ENCODE measurements at regions not wholly inside any gene's neighbourhood (a gene's known extent, or its start where the extent isn't known, plus 50 kb on each side); places are given as distances from the start of the nearest gene placed in this dataset.

DNA sequence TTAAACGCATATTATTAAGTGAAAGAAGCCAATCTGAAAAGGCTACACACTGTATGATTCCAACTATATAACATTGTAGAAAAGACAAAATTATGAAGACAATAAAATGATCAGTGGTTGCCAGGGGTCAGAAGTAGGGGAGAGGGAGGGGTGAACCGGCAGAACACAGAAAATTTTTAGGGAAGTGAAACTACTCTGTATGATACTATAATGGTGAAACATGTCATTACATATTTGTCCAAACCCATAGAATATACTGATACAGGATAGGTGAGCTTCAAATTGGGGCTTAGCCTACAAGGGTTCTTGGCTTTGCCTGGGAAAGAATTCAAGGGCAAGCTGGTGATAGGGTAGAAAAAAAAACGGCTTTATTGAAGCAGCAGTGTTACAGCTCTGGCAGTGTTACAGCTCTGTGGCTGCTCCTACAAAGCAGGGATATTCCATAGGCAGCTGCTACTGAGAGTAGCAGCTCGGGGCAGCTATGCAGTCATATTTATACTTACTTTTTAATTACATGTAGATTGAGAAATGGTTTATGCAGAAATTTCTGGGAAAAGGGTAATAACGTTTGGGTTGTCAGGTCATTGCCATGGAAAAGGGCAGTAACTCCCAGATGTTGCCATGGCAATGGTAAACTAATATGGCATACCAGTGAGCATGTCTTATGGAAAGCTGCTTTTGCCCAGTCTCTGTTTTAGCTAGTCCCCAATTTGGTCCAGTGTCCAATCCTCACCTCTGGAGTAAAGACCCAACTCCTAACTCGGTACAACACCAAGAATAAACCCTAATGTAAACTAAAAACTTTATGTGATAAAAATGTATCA lies 125.1 kb upstream of the SLC25A36 start:
- DNase-seq: no peak

DNA sequence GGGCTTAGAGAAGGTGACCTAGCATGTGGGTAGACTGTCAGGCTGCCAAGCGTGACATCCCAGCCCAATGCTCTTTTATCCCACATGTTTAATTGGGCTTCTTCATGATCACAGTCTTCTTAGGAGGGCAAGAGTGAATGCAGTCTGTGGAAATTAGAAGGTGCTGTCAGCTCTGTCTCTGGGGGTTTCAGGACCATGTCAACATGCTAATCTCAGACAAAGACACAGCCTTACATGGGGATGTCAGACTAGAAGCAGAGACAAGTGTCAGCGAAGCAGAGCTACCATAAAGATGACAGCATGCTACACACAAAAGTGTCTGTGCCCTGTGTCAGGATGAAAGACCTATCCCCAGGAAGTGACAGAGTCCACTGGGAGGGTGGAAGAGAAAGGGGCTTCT lies 120.1 kb upstream of the SLC25A36 start:
- DNase-seq: no peak

DNA sequence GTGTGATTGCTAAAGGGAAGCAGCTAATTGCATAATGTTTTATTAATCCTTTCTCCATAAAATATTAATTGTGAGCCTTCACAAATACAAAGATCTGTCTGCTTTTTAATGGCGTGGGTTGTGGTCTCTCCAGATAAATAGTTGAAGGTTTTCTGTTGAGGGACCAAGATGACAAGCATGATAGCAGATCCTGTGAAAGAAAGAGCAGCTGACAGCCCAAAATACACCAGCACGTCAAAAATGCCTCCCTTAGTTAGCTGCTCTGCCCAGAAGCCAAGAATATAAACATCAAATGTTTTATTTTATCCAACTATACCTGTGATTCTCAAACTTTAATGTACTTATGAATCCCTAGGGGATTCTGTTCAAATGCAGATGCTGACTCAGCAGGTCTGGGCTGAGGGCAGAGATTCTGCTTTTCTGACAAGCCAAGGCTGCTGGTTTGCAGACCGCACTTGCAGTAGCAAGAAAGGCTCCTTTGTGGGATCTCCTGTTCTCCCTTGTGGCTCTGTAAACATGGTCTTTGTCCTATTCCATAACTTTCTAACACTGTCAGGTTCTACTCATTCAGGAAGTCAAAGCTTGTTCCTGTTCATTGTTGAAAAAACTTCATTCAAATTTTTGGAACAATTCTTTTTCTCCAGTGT lies 119.1 kb upstream of the SLC25A36 start:
- DNase-seq: no peak

DNA sequence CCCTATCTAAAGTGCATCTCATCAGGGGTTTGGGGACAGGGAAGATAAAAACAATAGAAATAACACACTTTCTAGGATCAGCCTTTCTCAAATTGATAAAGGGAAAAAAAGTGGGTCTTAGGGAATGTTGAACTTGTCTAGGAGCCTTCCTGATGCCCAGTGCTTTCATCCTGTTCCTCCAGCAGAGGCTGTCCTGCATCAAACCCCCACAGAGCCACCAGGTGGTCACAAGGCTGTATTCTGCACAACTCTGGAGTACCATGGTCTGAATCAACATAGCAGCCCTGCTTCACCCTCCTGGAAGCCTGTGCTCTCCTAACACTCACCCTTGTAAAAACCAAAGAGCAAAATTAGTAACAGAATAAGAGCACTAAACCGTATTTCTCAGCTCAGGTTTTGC lies 118.5 kb upstream of the SLC25A36 start:
- DNase-seq: no peak

DNA sequence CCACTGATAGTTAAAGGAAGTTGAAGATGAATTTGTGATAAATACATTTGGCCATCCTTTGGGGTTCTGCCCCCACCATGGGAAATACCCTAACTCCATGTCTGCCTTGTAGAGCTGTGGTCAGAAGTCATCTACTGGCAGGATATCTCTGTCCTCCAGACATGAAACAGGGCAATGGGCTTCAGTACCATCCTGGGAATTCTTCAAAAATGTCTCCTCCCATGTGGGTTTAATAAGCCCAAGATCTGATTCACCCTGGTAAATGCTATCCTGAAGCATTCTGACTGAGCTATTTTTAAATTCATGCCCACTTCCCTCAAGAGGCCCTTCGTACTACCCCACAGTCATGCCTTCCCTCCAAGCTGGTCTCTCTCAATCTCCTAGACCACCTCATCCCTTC lies 113.7 kb upstream of the SLC25A36 start:
- DNase-seq: no peak

DNA sequence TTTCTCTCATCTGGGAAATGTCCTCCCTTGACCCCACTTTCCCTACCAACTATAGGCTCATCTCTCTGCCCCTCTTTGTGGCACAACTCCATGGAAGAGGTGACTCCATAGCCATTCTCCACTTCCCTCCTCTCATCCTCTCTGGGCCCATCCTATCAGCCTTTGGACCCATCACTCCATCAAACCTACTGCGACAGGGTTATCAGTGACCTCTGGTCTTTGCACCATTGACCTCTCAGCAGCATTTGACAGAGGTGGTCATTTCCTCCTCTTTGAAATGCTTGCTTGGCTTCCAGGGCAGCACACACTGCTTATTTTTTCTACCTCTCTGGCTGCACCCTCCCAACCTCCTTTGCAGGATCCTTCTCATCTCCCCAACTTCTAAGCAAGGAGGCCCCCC lies 113.1 kb upstream of the SLC25A36 start:
- no peak for DNase-seq

DNA sequence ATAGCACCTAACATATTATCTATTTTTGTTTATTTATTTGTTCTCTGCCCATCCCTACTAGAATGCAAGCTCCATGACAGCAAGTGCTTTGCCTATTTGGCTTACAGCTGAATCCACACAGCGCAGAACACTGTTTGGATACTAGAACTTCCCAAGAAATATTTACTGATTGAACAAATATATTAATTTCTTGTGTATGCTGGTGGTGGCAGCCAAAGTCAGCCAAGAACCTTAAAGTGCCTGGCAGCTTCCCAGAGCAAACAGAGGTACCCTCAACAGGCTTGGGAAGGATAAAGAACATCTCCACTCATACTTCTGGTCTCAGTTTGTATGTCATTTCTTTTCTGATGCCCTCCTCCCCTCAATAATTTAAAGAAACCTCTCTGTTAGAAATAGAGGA lies 111.8 kb upstream of the SLC25A36 start:
- no peak for DNase-seq

DNA sequence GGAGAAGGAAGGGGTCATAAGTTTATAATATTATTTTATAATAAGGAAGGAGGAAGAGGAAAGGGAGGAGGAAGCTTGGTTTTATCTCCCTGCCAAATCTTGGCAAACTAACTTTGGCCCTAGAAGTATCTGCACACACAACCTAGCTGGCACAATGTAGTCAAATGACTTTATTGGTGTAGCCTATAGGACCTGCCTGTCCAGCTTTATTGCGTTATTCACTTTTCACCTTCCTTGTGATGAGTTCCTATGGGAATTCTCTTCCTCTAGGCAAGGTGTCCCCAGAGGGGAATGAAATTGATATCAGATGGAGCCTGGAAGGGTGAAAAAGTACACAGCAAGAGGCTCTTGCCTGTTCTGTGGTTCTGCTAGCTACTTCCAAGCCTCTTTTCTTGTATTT lies 111.2 kb upstream of the SLC25A36 start:
- DNase-seq: no peak

DNA sequence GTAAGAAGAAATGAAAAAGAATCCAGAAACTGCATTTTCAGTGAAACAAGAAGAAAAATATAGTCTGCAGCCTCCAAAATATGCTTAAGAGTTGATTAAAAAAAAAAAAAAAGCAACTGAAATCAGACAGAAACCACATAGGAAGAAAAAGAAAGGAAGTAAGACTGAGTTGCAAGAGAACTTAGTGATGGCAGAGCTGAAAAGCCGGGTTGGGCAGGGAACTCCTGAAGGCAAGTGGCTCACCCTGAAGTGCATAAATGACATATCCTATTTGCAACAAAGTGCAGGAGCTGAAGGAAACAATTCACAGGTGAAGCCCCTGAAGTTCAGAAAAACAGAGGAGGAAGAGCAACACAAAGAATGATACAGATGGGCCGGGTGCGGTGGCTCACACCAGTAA lies 108.8 kb upstream of the SLC25A36 start:
- DNase-seq: no peak

DNA sequence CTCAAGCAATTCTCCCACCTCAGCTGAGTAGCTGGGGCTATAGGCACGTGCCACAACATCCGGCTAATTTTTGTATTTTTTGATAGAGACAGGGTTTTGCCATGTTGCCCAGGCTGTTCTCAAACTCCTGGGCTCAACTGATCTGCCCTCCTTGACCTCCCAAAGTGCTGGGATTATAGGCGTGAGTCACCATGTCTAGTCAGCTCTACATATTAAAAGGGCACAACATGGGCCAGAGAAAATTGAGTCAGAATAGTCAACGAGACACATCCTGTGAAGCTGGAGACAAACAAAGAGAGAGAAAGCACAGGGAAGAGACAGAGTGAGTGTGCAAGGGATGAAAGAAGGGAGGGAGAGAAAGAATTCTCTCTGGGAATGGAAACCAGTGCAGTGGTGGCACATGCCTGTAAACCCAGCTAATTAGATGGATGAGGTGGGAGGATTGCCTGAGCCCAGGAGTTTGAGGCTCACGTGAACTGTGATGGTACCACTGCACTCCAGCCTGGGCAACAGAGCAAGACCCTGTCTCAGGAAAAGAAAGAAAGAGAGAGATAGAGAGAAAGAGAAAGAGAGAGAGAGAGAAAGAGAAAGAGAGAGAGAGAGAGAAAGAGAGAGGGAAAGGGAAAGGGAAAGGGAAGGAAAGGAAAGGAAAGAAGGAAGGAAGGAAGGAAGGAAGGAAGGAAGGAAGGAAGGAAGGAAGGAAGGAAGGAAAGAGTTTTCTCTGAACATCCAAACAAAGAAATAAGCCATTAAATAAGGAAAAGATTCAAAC lies 107.2 kb upstream of the SLC25A36 start:
- no peak for DNase-seq

DNA sequence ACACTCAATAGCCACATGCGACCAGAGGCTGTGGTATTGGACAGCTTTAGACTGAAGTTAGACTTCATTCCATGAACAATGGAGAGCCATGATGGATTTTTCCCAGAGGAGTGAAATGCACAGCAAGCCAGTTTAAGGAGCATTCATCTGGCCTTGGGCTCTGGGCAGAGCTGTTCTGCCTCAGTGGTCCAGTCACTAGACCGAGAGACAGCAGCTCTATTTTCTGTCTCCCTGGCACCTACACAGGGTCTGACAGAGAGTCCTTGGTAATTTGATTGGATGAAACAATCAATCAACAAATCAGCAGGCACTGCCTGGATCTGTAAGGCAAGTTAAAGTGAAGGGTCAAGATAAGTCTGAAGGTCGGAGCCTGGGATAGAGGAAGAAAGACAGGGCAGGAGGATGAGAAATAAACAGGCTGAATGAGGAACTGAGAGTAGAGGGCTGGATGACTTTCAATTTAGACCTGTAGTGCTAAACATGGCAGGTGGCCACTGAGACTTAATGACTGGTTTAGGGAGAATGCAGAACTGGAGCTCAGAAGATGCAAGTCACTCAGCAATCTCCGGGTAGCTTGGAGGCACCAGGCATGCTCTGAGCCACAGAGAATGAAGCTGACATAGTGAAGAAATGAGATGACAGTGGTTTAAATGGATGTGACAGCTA lies 98.5 kb upstream of the SLC25A36 start:
- DNase-seq: no peak

DNA sequence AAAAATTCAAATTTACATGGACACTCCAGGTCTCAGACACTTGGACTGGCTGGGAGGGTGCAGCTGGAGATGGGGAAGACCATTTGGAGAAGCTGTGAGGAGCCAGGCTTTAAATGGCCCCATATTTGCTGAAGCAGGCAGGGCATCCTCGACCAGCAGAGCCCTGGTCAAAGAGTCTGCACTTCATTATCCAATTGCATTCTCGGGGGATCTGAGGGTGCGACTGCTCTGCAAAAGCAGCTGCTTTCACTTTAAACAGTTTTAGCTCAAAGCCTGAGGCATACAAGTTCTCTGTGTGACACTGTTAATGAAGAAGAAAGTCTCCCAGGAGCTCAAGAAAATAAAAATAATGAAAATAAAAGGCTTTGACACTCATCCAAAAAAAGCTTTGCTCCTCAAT lies 98.0 kb upstream of the SLC25A36 start:
- no peak for DNase-seq

DNA sequence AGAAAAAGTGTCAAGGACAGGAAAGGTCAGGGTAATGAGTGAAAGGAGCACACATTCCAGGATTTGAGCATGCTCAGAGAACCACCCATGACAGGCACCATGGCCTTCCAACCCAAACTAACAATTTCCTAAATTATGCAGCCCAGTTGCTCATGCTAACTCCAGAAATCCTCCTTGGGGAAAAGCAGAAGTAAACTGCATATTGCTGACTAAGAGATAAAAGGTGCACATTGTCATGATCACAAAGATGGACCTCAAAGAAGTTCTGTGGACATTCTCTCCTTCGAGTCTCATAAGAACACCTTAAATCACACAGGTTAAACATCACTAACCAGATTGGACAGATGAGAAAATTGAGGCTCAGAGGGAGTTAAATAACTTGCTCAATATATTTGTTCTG lies 97.6 kb upstream of the SLC25A36 start:
- DNase-seq: no peak

DNA sequence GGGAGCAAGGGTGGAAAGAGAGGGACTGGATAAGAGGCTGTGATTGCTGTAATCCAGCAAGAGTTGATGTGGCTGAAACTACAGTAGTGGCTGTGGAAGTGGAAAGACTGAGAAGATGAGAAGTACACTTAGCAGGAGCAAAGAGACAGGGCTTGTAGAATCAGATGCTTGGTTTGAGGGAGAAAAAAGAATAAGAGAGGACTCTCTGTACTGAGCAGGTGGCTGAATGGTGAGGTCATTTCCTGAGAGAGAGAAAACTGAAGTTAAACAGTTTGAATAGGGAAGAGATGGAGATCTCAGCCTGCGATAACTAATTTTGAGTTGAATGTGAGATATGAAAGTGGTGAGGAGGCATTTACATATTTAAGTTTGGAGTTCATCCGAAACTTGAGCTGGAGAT lies 95.8 kb upstream of the SLC25A36 start:
- no peak for DNase-seq

DNA sequence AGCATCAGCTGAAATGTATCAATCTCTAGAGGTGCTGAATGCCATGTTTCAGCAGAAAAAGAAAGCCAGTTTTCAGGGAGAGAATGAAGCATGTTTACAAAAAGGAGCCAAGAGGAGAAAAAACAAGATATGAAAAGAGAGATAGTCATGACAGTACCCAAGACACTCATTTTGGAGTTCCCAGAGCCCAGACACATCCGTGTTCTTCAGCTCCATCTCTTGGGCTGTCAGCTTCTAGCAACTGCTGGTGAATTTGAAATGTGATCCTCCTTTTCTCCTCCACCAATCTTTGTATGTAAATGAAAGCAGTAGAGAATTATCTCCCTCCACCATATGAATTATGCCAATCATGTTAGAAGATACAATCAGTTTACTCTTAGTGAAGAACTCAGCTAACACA lies 93.0 kb upstream of the SLC25A36 start:
- DNase-seq: no peak

DNA sequence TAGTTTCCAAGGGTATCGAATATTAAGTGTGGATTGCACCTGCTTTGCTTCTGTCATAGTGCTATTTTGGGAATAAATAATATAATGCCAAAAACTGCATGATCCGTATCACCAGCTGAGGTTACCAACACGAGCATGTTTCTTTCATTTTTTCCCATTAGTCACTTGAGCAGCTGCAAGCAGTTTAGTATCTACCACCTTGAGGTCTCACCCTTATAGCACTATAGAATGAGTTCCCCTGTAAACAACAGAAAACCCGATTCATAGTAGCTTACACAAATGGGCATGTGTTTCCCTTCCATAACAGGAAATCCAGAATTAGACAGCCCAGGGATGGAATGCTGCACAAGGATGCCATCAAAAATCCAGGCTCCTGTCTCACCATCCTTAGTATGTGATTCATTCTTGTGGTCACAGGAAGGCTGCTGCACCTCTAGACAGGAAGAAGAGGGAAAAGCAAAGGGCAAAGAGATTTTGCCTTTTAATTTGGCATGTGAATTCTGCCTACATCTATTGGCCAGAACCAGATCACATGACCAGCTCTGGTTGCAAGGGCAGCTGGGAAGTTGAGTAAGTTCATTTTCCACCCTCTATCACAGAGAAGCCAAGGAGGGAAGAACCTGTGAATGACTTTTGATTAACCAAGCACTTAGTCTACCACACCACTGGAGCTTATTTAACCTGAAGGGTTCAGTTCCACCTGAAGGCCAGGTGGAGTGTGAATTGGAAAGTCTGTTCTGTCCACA lies 91.3 kb upstream of the SLC25A36 start:
- DNase-seq: no peak

DNA sequence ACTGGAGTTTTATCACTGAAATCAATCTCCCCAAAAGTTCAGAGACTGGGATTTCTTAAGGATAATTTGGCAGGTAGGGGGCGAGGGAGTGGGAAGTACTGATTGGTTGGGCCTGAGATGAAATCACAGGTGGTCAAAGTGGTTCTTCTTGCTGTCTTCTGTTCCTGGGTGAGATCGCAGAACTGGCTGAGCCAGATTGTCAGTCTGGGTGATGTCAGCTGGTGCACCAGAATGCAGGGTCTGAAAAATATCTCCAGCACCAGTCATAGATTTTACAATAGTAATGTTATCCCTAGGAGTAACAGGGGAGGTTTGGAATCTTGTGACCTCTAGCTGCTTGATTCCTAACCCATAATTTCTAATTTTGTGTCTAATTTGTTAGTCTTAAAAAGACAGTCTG lies 86.7 kb upstream of the SLC25A36 start:
- DNase-seq: no peak

DNA sequence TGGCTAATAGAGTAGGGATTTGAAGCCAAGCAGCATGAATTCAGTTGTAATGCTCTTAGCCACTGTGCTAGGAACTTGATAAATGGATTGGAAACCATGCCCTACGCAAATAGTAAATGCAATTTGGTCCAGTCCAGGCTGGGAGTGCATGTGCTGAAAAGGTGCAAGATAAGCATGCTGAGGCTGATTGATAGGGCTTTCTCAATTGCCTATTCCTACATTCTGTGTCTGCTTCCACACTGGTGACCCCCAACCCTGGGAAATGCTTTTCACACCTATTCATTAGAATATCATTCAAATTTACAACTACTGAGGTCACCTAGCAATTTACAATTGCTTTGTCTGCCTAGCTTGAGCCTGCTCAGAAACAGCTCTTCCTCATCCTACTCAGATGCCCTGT lies 84.7 kb upstream of the SLC25A36 start:
- DNase-seq: no peak

DNA sequence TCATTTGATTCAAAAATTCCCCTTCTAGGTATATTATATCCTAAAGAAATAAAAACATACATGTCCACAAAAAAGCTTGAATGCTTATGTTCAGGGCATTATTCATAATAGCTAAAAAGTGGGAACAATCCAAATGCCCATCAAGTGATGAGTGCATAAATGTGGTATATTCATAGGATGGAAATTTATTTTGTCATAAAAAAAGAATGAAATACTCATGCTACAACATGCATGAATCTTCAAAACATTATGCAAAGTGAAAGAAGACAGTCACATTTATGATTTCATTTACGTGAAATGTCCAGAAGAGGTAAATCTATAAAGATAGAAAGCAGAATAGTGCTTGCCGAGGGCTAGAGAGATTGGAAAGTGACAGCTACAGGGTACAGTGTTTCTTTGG lies 83.6 kb upstream of the SLC25A36 start:
- DNase-seq: no peak

DNA sequence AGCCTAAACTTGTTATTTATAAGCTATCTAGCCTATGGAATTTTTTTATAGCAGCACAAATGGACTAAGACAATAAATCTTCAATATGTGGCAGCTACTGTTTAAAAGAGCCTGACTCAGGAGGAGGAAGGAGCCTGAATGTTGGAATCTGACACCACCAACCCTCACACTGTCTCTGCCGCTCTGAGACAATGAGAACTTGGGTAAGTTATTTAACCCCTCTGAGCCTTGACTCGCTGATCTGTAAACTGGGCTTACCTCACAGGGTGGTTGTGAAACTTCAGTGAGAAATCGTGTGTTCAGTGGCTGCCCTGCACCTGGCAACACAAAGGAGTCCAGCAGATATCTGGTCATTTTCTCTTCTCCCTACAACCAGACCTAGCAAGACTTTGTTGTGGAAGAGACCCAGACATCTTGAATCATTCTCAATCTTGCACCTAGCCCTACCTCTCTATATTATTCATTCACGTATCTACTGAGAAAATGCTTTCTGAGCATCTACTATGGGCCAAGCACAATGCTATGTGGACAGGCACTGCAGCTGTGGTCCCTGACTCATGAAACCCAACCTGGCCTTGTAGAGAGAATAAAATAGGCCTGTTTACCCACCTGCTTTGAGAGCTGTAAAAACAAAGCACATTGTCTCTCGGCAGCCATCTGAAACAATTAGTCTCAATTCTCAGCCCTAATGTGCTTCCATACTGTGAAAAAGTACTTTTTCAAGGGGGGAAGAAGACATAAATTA lies 81.9 kb upstream of the SLC25A36 start:
- DNase-seq: peak; percentile 15

DNA sequence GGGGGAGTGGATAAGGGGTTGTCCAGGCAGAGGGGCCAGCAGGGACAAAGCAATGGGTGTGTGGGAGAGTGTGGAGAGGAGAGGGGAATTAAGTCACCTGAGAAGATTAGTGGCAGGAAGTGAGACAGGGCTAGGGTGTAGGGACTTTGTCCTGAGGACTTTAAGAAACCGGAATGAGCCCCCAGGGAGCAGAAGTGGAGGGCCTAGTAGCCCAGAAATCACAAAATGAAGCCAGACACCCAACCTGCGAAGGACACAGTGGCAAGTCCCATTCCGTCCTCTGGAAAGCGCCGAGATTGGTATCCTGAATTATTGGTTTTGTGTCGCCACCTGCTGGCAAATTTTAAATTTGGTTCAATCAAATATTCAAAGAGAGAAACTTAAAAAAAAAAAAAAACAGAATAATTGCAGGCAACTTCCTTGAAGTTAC lies 78.0 kb upstream of the SLC25A36 start:
- peak; percentile 20 for DNase-seq

DNA sequence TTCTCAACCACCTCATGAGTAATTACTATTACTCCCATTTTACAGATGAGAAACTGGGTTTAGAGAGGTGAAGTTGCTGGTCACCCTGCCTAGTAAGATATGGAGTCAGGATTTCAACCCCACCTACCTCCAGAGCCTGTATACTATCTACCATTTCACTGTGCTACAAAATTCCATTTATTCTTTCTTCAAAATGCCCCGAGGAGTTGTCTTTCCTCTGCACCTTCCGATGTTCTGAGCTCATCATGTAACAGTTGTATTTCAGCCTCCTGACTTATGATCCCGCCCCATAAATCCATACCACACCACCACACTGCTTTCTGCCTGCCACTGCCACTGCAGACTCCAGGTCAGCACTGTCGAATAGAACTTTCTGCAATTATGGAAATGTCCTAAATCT lies 71.3 kb upstream of the SLC25A36 start:
- DNase-seq: no peak

All from NCI-H187 treated with DMSO at 0.1 percent for 48 hours (cell line).